K562 (cell line): ENCODE measurements at regions not wholly inside any gene's neighbourhood (a gene's known extent, or its start where the extent isn't known, plus 50 kb on each side); places are given as distances from the start of the nearest gene placed in this dataset.

Experiments
- ATAC-seq: fragments of 200-7000 bp; cut with Tn5 transposase; 3 replicates; pipeline ENCODE4 v1.9.1; 2020; ENCODE audit warnings: moderate library complexity
- BruUV-seq: library from RNA; stranded (reverse); fragments of 400-500 nt; replicated peaks from 2 replicates; lab custom pipeline; 2021; lab: Mats Ljungman, UMichigan
- CTCF ChIA-PET: fragments of 300-600 bp; formaldehyde crosslinking; extraction: SDS; loops from one replicate; lab custom pipeline; 2021; ENCODE audit warnings: low intra/inter-chr PET ratio; lab: Yijun Ruan, JAX
- POLR2A ChIA-PET: fragments of 300-600, 350-650 bp; sonication (Branson Sonifier 250); formaldehyde crosslinking; extraction: SDS; loops from one replicate; lab custom pipeline; 2021; ENCODE audit warnings: antibody characterized with exemption, inconsistent platforms; lab: Yijun Ruan, JAX
- DNase-seq, 4 experiments: peaks; one replicate each; pipeline versions ENCODE4 v3.0.0 to v3.0.0-alpha.2; 2011 to 2018; ENCODE audit warnings: low spot score in 3 of 4, mixed read lengths in 3 of 4; ENCODE audit errors: extremely low read depth in 1 of 4
- FAIRE-seq: peaks from 2 replicates; lab custom pipeline; 2011; peaks lifted over from hg19 to GRCh38; lab: Jason Lieb, UNC
- H2AFZ ChIP-seq: 2 replicates; pipeline ENCODE4 v1.6.0; 2011; ENCODE audit warnings: low read depth, low read length, control low read depth, inconsistent platforms
- H3K27ac ChIP-seq: fragments of 200-600 bp; 3 replicates; pipeline ENCODE4 v1.8.0; 2011; ENCODE audit warnings: low read depth, mild to moderate bottlenecking, control low read depth, inconsistent platforms, low read length, moderate library complexity, mixed read lengths; ENCODE audit errors: extremely low read depth
- H3K27me3 ChIP-seq, 2 experiments: fragments of 300-600 bp in 1 of 2; 2 replicates in 1 of 2; 3 replicates in 1 of 2; pipeline versions ENCODE4 v1.6.0 to v1.8.0; 2011; ENCODE audit warnings: inconsistent platforms in 2 of 2, low read length in 2 of 2, mild to moderate bottlenecking in 1 of 2, mixed read lengths in 1 of 2, moderate library complexity in 1 of 2; ENCODE audit not compliant: control insufficient read depth in 2 of 2, insufficient read depth in 2 of 2
- H3K36me3 ChIP-seq: fragments of 300-600 bp; 3 replicates; pipeline ENCODE4 v1.8.0; 2011; ENCODE audit warnings: mild to moderate bottlenecking, low read length, inconsistent platforms; ENCODE audit not compliant: control insufficient read depth, insufficient read depth
- H3K4me1 ChIP-seq, 2 experiments: fragments of 200-600 bp in 1 of 2; replicated peaks in 1 of 2; 2 replicates in 1 of 2; 3 replicates in 1 of 2; pipeline versions ENCODE4 v1.5.1 to v1.8.0; 2011; ENCODE audit warnings: inconsistent platforms in 2 of 2, low read length in 2 of 2, mild to moderate bottlenecking in 1 of 2, mixed read lengths in 1 of 2, moderate library complexity in 1 of 2; ENCODE audit not compliant: control insufficient read depth in 2 of 2, insufficient read depth in 2 of 2
- H3K4me2 ChIP-seq: 2 replicates; pipeline ENCODE4 v1.6.1; 2011; ENCODE audit warnings: low read length, control low read depth, inconsistent platforms, mixed read lengths; ENCODE audit not compliant: insufficient read depth
- H3K4me3 ChIP-seq: fragments of 200-600 bp; sonication (generic), shearing (Covaris generic); 2 replicates; pipeline ENCODE4 v1.5.1; 2016; ENCODE audit warnings: control low read depth, inconsistent platforms
- H3K79me2 ChIP-seq: fragments of 200-600 bp; 3 replicates; pipeline ENCODE4 v1.8.0; 2011; ENCODE audit warnings: low read length, inconsistent platforms; ENCODE audit not compliant: control insufficient read depth, insufficient read depth
- H3K9ac ChIP-seq, 2 experiments: 2 replicates each; pipeline versions ENCODE4 v1.6.0 to v1.6.1; 2011; ENCODE audit warnings: low read depth in 2 of 2, low read length in 2 of 2, control low read depth in 1 of 2, inconsistent platforms in 1 of 2, mild to moderate bottlenecking in 1 of 2, mixed read lengths in 1 of 2; ENCODE audit not compliant: insufficient read depth in 1 of 2
- H3K9me1 ChIP-seq: one replicate; pipeline ENCODE4 v1.6.0; 2011; ENCODE audit warnings: inconsistent platforms, mild to moderate bottlenecking, low read length, moderate library complexity; ENCODE audit not compliant: control insufficient read depth, insufficient read depth
- H3K9me3 ChIP-seq: replicated peaks from 2 replicates; pipeline ENCODE4 v1.5.1; 2011; ENCODE audit warnings: low read depth, low read length, inconsistent platforms; ENCODE audit not compliant: control insufficient read depth, insufficient read depth
- H4K20me1 ChIP-seq: replicated peaks from 2 replicates; pipeline ENCODE4 v1.6.1; 2011; ENCODE audit warnings: low read length, inconsistent platforms, mixed read lengths; ENCODE audit not compliant: control insufficient read depth, insufficient read depth
- GMEB1 ChIP-seq: fragments of 250-450 bp; sonication (Bioruptor Pico); IDR thresholded peaks from 2 replicates; pipeline ENCODE4 v1.4.0; 2020; ENCODE audit warnings: mild to moderate bottlenecking
- MAFG ChIP-seq: fragments of 450-650 bp; conservative IDR thresholded peaks from 2 replicates; pipeline ENCODE4 v1.6.1; 2016; ENCODE audit warnings: missing genetic modification characterization, missing compliant biosample characterization
- PKNOX1 ChIP-seq: fragments of 450-650 bp; IDR thresholded peaks from 2 replicates; pipeline ENCODE4 v1.6.1; 2016
- ZNF134 ChIP-seq: fragments of 250-450 bp; sonication (Bioruptor Pico); conservative IDR thresholded peaks from 2 replicates; pipeline ENCODE4 v1.4.0; 2020
- WGBS: fragments of 100-300 bp; shearing (Covaris generic); methylation state at CpG from one replicate; pipeline ENCODE4 v1.1.6; 2016; ENCODE audit warnings: low coverage, mixed read lengths; ENCODE audit not compliant: insufficient coverage; ENCODE audit errors: missing lambda C conversion rate; 5-methylcytosine and 5-hydroxymethylcytosine counted together
- in situ Hi-C: fragments of 300-500 bp; cut with MboI; formaldehyde crosslinking; loops from 4 replicates; pipeline ENCODE4 v1.15.0; 2018; ENCODE audit warnings: inconsistent platforms, mixed read lengths
- intact Hi-C: fragments of 100-400 bp; cut with micrococcal nuclease; formaldehyde crosslinking; loops from 2 replicates; pipeline ENCODE4 v1.14.2; 2022

- no peaks in the 10 kb centered on the region for H3K9me1 ChIP-seq
- no peak overlapping the region for H3K27ac ChIP-seq
- FAIRE-seq (no peak), ATAC-seq (no peak), DNase-seq (no peak)
- POLR2A ChIA-PET: no interaction called here
- BruUV-seq: no TSS peak
- CTCF ChIA-PET: no interaction called here
- H3K36me3 ChIP-seq: no peaks in the 10 kb centered on the region
- no peak overlapping the region for H2AFZ ChIP-seq
- 0% methylated on average over 2 of the region's 2 CpGs for WGBS
- no peaks in the 10 kb centered on the region for H4K20me1 ChIP-seq
- no peaks in the 10 kb centered on the region for H3K9me3 ChIP-seq
- H3K27me3 ChIP-seq: no peaks in the 10 kb centered on the region
- no peak for TF ChIP-seq PKNOX1
- TF ChIP-seq ZNF134 (CRISPR knock-in tag): peak; percentile 74
- TF ChIP-seq GMEB1 (CRISPR knock-in tag): no peak
- TF ChIP-seq MAFG (tag): no peak
- H3K79me2 ChIP-seq: no peaks in the 10 kb centered on the region
- intact Hi-C loops: no loop called here
- H3K9ac ChIP-seq: no peak overlapping the region
- in situ Hi-C loops: no loop called here
- H3K4me2 ChIP-seq: no peak overlapping the region
- no peak overlapping the region for H3K4me3 ChIP-seq
- no peaks in the 10 kb centered on the region for H3K4me1 ChIP-seq
Observed at GRCh38 chr13:106001443-106001842, 534.0 kb downstream of the EFNB2 start.
